OCI-LY7 (cell line): ENCODE measurements at regions not wholly inside any gene's neighbourhood (a gene's known extent, or its start where the extent isn't known, plus 50 kb on each side); places are given as distances from the start of the nearest gene placed in this dataset.

Experiments used
- CTCF ChIP-seq: fragments of 200-600 bp; sonication (generic); conservative IDR thresholded peaks from 2 replicates; pipeline ENCODE4 v1.5.1; 2014; ENCODE audit warnings: mild to moderate bottlenecking, antibody characterized with exemption, low read length, moderate library complexity, mixed read lengths
- EZH2phosphoT487 ChIP-seq: fragments of 200-600 bp; sonication (generic); IDR thresholded peaks from 2 replicates; pipeline ENCODE4 v1.6.1; 2018; ENCODE audit warnings: low read depth, borderline replicate concordance, mild to moderate bottlenecking, mixed run types, antibody characterized with exemption, low read length, moderate library complexity, mixed read lengths

GRCh38 chr10:63735305-63735704 lies 214.1 kb downstream of the REEP3 start:
- TF ChIP-seq CTCF (no peak), EZH2phosphoT487 (no peak)
